ENCODE measurements at regions not wholly inside any gene's neighbourhood (a gene's known extent, or its start where the extent isn't known, plus 50 kb on each side); places are given as distances from the start of the nearest gene placed in this dataset.
"Not testable (repeated sequence)": the region's sequence is repeated elsewhere in the genome, so short reads cannot be mapped to it uniquely, and the experiment has no call there.

GRCh38 chr4:18103876-18104605, 82.5 kb upstream of the LCORL start:
- no peak overlapping the region for H3K27ac ChIP-seq (ENCODE audit: low read depth in 2 of 2, low read length in 2 of 2)
- no peaks in the 10 kb centered on the region for H3K27me3 ChIP-seq (ENCODE audit: control insufficient read depth in 2 of 2, insufficient read depth in 2 of 2, low read length in 2 of 2)
- no peak overlapping the region for H3K9ac ChIP-seq (ENCODE audit: low read depth in 1 of 2, low read length in 2 of 2)
- no peaks in the 10 kb centered on the region for H3K9me3 ChIP-seq (ENCODE audit: control insufficient read depth in 2 of 2, low read length in 2 of 2)
- H3K36me3 ChIP-seq (ENCODE audit: control insufficient read depth in 2 of 2, insufficient read depth in 2 of 2, low read length in 2 of 2) = no peaks in the 10 kb centered on the region
- H3K4me3 ChIP-seq (ENCODE audit: low read length in 2 of 2) = no peak overlapping the region
- H3K4me1 ChIP-seq (ENCODE audit: control insufficient read depth in 2 of 2, insufficient read depth in 2 of 2, low read length in 2 of 2) = peaks cover 9 to 19% of the 10 kb centered on the region in 2 donors

- Histone ChIP-seq H3K4me3 (ENCODE audit: low read length in 2 of 2) (no peak overlapping the region), H3K9me3 (ENCODE audit: control insufficient read depth in 2 of 2, low read length in 2 of 2) (no peaks in the 10 kb centered on the region), H3K4me1 (ENCODE audit: control insufficient read depth in 2 of 2, insufficient read depth in 2 of 2, low read length in 2 of 2) (no peaks in the 10 kb centered on the region), H3K27ac (ENCODE audit: low read depth in 2 of 2, low read length in 2 of 2) (no peak overlapping the region), H3K9ac (ENCODE audit: low read depth in 1 of 2, low read length in 2 of 2) (no peak overlapping the region), H3K27me3 (ENCODE audit: control insufficient read depth in 2 of 2, insufficient read depth in 2 of 2, low read length in 2 of 2) (no peaks in the 10 kb centered on the region), H3K36me3 (ENCODE audit: control insufficient read depth in 2 of 2, insufficient read depth in 2 of 2, low read length in 2 of 2) (no peaks in the 10 kb centered on the region)
Observed at GRCh38 chr4:18100657-18101056, 79.1 kb upstream of the LCORL start.

- not testable (repeated sequence) for H3K36me3 ChIP-seq (ENCODE audit: control insufficient read depth in 2 of 2, insufficient read depth in 2 of 2, low read length in 2 of 2); H3K27me3 ChIP-seq (ENCODE audit: control insufficient read depth in 2 of 2, insufficient read depth in 2 of 2, low read length in 2 of 2); H3K4me3 ChIP-seq (ENCODE audit: low read length in 2 of 2); H3K4me1 ChIP-seq (ENCODE audit: control insufficient read depth in 2 of 2, insufficient read depth in 2 of 2, low read length in 2 of 2); H3K27ac ChIP-seq (ENCODE audit: low read depth in 2 of 2, low read length in 2 of 2); H3K9me3 ChIP-seq (ENCODE audit: control insufficient read depth in 2 of 2, low read length in 2 of 2); H3K9ac ChIP-seq (ENCODE audit: low read depth in 1 of 2, low read length in 2 of 2)
Observed at GRCh38 chr4:18090447-18090846, 68.9 kb upstream of the LCORL start.

- no peaks in the 10 kb centered on the region for H3K27me3 ChIP-seq (ENCODE audit: control insufficient read depth in 2 of 2, insufficient read depth in 2 of 2, low read length in 2 of 2)
- no peaks in the 10 kb centered on the region for H3K4me1 ChIP-seq (ENCODE audit: control insufficient read depth in 2 of 2, insufficient read depth in 2 of 2, low read length in 2 of 2)
- no peak overlapping the region for H3K9ac ChIP-seq (ENCODE audit: low read depth in 1 of 2, low read length in 2 of 2)
- no peaks in the 10 kb centered on the region for H3K36me3 ChIP-seq (ENCODE audit: control insufficient read depth in 2 of 2, insufficient read depth in 2 of 2, low read length in 2 of 2)
- no peak overlapping the region for H3K27ac ChIP-seq (ENCODE audit: low read depth in 2 of 2, low read length in 2 of 2)
- no peaks in the 10 kb centered on the region for H3K9me3 ChIP-seq (ENCODE audit: control insufficient read depth in 2 of 2, low read length in 2 of 2)
- no peak overlapping the region for H3K4me3 ChIP-seq (ENCODE audit: low read length in 2 of 2)
Observed at GRCh38 chr4:18082236-18082635, 60.7 kb upstream of the LCORL start.

GRCh38 chr4:18081708-18082107, 60.2 kb upstream of the LCORL start:
- no peaks in the 10 kb centered on the region for H3K9me3 ChIP-seq (ENCODE audit: control insufficient read depth in 2 of 2, low read length in 2 of 2)
- H3K4me3 ChIP-seq (ENCODE audit: low read length in 2 of 2) = no peak overlapping the region
- H3K27ac ChIP-seq (ENCODE audit: low read depth in 2 of 2, low read length in 2 of 2) = no peak overlapping the region
- no peaks in the 10 kb centered on the region for H3K36me3 ChIP-seq (ENCODE audit: control insufficient read depth in 2 of 2, insufficient read depth in 2 of 2, low read length in 2 of 2)
- H3K27me3 ChIP-seq (ENCODE audit: control insufficient read depth in 2 of 2, insufficient read depth in 2 of 2, low read length in 2 of 2) = no peaks in the 10 kb centered on the region
- no peak overlapping the region for H3K9ac ChIP-seq (ENCODE audit: low read depth in 1 of 2, low read length in 2 of 2)
- no peaks in the 10 kb centered on the region for H3K4me1 ChIP-seq (ENCODE audit: control insufficient read depth in 2 of 2, insufficient read depth in 2 of 2, low read length in 2 of 2)

GRCh38 chr4:18077808-18078207, 56.3 kb upstream of the LCORL start:
- Histone ChIP-seq H3K36me3 (ENCODE audit: control insufficient read depth in 2 of 2, insufficient read depth in 2 of 2, low read length in 2 of 2) (no peaks in the 10 kb centered on the region), H3K9me3 (ENCODE audit: control insufficient read depth in 2 of 2, low read length in 2 of 2) (no peaks in the 10 kb centered on the region), H3K4me3 (ENCODE audit: low read length in 2 of 2) (no peak overlapping the region), H3K9ac (ENCODE audit: low read depth in 1 of 2, low read length in 2 of 2) (no peak overlapping the region), H3K27ac (ENCODE audit: low read depth in 2 of 2, low read length in 2 of 2) (no peak overlapping the region), H3K4me1 (ENCODE audit: control insufficient read depth in 2 of 2, insufficient read depth in 2 of 2, low read length in 2 of 2) (no peaks in the 10 kb centered on the region), H3K27me3 (ENCODE audit: control insufficient read depth in 2 of 2, insufficient read depth in 2 of 2, low read length in 2 of 2) (no peaks in the 10 kb centered on the region)

- Histone ChIP-seq H3K4me3 (ENCODE audit: low read length in 2 of 2) (no peak overlapping the region), H3K27ac (ENCODE audit: low read depth in 2 of 2, low read length in 2 of 2) (no peak overlapping the region), H3K9ac (ENCODE audit: low read depth in 1 of 2, low read length in 2 of 2) (no peak overlapping the region), H3K4me1 (ENCODE audit: control insufficient read depth in 2 of 2, insufficient read depth in 2 of 2, low read length in 2 of 2) (no peaks in the 10 kb centered on the region), H3K36me3 (ENCODE audit: control insufficient read depth in 2 of 2, insufficient read depth in 2 of 2, low read length in 2 of 2) (no peaks in the 10 kb centered on the region), H3K27me3 (ENCODE audit: control insufficient read depth in 2 of 2, insufficient read depth in 2 of 2, low read length in 2 of 2) (no peaks in the 10 kb centered on the region), H3K9me3 (ENCODE audit: control insufficient read depth in 2 of 2, low read length in 2 of 2) (no peaks in the 10 kb centered on the region)
Observed at GRCh38 chr4:18075823-18076433, 54.4 kb upstream of the LCORL start.

- H3K27me3 ChIP-seq (ENCODE audit: control insufficient read depth in 2 of 2, insufficient read depth in 2 of 2, low read length in 2 of 2) = peaks cover 0 to 4% of the 10 kb centered on the region in 2 donors
- no peaks in the 10 kb centered on the region for H3K36me3 ChIP-seq (ENCODE audit: control insufficient read depth in 2 of 2, insufficient read depth in 2 of 2, low read length in 2 of 2)
- H3K27ac ChIP-seq (ENCODE audit: low read depth in 2 of 2, low read length in 2 of 2) = no peak overlapping the region
- H3K9ac ChIP-seq (ENCODE audit: low read depth in 1 of 2, low read length in 2 of 2) = no peak overlapping the region
- no peak overlapping the region for H3K4me3 ChIP-seq (ENCODE audit: low read length in 2 of 2)
- no peaks in the 10 kb centered on the region for H3K4me1 ChIP-seq (ENCODE audit: control insufficient read depth in 2 of 2, insufficient read depth in 2 of 2, low read length in 2 of 2)
- H3K9me3 ChIP-seq (ENCODE audit: control insufficient read depth in 2 of 2, low read length in 2 of 2) = no peaks in the 10 kb centered on the region
Observed at GRCh38 chr4:18071894-18072293, 50.3 kb upstream of the LCORL start.

Measured in mucosa of rectum (tissue), 2 donors.